ENCODE measurements at regions not wholly inside any gene's neighbourhood (a gene's known extent, or its start where the extent isn't known, plus 50 kb on each side); places are given as distances from the start of the nearest gene placed in this dataset.

DNA sequence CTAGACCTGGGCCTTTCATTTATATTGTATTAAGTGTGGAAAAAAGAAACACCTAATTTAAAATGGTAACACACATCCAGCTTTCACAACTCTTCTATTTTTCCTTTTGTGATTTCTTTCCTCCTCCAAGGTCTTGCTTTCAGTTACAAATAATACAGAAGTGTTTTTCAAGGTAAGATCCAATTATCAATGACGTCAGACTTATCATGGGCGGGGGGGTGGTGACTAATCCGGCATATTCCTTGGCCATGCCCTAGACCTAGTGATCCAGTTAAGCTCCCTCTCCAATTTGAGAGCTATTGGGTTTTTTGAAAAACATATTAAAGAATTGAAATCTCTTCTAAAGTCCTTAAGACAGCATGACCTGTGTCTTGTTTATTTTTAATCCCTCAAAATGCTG is 669.9 kb upstream of the NR5A2 start:
- no peak for DNase-seq

DNA sequence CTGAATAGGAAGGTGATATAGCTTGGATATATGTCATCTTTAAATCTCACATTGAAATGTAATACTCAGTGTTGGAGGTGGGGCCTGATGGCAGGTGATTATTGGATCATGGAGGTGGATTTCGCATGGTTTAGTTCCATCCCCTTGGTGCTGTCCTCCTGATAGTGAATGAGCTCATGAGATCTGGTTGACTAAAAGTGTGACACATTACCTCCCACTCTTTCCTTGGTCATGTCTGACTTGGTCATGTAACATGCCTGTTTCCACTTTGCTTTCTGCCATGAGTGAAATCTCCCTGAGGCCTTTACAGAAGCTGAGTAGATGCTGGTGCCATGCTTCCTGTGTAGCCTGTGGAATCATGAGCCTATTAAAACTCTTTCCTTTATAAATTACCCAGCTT is 664.5 kb upstream of the NR5A2 start:
- DNase-seq: no peak

DNA sequence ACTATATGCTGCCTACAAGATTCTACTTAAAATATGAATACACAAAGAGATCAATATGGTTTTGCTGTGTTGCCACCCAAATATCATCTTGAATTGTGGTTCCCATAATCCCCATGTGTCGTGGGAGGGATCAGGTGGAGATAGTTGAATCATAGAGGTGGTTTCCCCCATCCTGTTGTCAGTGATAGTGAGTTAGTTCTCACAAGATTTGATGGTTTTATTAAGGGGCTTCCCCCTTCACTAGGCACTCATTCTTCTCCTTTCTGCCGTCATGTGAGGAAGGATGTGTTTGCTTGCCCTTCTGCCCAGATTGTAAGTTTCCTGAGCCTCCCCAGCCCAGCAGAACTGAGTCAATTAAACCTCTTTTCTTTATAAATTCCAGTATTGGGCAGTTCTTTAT is 654.4 kb upstream of the NR5A2 start:
- no peak for DNase-seq

DNA sequence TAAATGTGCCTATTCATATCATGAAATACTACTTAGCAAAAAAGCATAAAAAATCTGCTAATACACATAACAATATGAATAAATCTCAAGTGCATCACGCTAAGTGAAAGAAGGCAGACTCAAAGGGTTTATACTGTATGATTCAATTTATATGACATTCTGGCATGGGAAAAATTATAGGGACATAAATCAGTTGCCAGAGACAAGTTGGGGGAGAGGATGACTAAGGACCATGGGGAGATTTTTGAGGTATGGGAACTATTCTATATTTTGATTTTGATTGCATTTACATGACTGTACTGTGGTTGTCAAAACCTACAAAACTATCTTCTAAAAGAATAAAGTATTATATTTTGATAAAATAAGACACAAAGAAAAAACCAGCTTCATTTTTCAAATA is 650.3 kb upstream of the NR5A2 start:
- no peak for DNase-seq

DNA sequence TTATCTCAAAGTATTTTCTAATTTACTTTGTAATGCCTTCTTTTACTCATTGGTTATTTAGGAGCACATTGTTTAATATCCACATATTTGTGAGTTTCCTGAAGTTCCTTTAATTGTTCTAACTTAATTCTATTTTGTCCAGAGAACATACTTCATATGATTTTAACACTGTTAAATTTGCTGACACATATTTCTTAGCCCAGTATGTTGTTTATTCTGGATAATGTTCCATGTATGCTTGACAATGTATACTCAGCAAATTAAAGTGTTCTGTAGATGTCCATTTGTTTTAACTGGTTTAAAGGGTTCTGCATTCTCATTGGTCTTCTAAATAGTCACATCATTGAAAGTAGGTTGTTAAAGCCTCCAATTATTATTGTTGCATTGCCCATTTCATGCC is 643.7 kb upstream of the NR5A2 start:
- DNase-seq: no peak

DNA sequence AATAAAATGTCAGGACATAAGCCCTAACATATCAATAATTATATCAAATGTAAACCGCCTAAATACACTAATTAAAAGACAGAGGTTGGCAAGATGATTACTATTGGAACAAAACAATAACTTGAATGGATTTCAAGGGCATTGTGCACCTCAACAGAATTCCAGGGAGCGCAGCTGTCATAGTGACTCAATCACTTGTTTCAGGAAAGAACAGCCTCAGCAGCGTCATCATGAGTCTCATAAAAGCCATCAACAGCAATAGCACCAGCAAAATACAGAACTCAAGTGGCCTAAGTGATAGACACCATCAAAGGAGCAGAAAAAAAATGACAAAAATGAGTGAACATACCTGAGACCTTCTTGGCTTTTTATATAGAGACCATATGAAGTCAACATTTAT is 632.7 kb upstream of the NR5A2 start:
- DNase-seq: no peak

DNA sequence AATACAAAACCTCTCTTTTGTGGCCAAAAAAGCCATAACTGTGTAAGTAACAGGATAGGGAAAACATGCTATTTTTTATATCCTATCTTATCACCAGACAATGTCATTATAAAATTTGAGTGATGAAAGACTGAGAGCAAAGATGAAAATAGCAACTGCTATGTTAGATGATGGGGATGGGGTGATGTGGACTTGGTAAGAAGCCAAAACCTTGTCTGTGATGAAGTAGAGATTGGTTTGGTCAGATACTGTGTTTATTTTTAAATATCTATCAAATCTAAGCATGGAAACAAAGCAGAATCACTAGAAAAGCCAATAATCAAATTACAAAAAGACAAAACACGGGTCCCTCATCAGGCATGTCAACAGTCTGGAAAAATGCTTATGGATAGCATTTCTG is 631.1 kb upstream of the NR5A2 start:
- DNase-seq: no peak

DNA sequence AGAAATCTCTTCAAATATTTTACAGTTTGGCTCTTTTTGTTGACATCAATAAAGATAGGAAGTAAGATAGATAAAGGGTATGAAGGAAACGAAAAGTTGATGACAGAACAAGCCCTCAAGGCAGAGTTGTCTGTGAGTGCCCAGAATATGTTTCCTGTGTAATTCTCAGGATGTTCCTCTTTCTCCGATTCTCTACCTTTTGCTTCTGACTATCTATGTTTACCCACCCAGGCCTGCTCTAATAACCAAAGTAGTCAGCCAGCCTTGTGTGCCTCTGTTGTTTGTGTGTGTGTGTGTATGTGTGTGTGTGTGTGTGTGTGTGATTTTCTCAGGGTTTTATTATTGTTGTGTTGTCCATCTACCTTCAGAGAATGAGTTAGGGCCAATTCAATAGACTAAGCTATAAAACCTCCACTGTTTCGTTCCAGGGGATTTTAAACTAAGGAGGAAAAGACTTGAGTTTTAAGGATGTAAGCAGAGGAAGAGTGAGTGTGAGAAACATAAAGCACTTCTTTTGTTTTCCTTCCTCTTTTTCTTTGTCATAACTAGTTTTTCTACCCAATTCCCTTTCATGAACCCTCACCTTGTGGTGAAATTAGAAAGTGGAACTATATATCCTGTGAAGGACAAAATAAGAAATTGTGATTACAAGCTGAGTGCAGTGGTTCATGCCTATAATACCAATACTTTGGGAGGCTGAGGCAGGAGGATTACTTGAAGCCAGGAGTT is 627.4 kb upstream of the NR5A2 start:
- DNase-seq: no peak

DNA sequence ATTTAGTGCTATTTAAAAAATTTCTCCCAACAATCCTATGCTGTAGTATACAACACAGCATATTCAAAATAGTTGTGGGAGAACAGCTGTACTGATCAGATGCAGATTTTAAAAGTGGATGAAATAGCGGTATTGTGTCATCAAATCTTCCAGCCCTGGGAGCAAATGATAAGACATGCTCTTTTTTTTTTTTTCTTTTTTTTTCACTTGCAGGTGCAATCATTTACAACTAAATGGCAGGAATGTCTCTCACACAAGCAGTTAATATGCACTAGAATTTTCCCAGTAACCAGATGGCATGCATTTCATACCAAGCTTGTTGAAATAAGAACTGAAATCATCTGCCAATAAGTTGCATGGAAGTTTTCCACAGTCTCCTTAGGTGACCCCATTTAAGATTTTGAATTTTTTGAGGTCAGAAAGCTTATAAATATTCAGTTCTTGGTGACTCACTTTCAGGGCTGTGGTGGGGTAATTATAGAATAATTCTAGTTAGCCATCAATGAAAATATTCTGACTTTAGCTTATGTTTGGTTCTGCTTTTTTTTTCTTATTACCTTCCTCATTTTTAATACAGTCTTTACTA is 623.9 kb upstream of the NR5A2 start:
- DNase-seq: no peak

DNA sequence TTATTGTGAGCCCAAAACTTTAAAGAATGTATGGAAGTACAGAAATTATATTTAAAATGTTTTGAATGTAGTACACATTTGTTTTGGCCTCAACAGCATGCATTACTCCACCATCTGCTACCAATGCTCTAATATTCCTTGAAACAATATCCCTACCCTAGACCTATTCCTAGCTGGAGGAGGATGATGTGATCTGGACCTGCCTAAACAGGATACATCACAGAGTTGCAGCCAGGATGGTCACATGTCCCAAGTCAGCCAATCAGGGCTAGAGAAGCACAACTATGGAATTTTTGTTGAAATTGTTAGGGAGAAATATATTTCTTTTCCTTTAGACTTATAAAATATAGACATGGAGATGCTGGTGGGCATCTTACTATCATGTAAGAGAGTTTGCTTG is 623.3 kb upstream of the NR5A2 start:
- no peak for DNase-seq

DNA sequence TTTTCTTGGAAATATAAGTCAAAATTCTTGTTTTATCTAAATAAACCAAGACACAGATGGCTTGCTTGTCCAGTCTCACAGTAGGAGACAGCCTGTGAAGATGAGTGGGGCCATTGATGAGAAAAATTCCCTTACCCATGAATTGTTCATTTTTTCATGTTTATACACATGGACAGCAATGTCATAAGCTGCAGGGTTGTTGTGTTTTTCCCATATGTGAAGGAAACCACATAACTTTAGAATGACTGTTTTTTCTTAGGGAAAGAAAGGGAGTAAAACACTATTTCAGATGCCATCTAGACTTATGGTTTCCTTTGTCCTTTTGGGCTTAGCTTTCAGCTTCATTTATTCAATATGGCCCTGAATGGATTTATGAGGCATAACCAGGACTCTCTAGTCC is 622.5 kb upstream of the NR5A2 start:
- no peak for DNase-seq

DNA sequence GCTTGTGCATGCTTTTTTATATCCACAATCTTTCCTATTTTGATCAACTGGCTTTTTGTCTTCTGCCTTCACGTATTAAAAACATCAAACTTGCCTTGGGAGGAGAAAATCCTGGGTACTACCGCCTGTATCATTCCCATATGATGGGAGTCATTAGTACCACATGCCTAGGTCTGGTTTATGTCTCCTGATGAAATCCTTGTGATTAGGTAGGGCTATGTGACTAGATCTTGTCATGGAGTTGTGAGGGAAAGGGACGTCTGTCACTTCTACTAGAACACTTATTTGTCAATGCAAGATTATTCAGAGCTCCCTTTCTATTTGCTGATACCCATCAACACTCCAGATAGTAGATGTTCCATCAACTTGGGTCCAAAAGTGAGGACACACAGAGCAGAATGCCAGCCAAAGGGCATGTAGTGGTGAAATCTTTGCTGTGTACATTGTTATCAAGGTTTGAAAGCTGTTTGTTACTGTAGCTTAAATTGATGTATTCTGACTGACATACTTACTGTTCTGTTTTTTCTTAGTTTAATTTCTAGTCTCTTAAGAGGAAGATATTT is 621.8 kb upstream of the NR5A2 start:
- DNase-seq: no peak

DNA sequence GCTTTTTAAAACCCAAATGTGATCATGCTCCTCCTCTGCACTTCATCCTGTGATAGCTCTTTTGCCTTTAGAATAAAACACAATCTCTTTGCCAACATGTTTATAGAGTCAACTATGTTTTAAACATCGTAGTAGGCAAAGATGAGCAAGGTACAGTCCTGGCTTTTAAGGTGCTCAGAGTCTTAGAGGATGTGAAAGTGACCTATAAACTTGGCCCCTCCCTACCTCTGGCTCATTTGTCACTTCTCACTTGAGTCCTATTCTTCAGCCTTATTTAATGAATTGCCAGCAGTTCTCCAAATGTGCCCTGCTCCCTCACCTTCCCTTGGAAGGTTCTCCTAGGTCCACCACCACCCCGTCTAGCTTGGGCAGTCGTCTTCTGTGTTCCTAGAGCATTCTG is 617.0 kb upstream of the NR5A2 start:
- DNase-seq: no peak

DNA sequence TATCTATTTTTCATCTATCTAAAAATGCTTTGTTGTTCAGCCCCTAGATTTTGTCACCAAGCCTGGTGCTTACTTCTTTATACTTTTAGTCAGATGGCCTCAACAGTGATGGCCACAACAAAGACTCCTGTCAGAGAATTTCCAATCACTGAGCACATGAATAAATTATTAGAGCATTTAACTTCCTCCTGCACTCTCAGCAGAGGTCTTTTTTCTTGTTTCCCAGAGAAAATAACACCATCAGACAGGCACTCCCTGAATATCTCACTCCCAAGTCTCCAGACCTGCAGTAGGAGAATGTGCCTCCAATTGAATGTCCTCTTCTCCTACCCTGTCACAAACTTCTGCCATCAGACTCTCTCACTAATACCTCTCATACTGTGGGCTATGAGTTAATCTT is 616.0 kb upstream of the NR5A2 start:
- no peak for DNase-seq

DNA sequence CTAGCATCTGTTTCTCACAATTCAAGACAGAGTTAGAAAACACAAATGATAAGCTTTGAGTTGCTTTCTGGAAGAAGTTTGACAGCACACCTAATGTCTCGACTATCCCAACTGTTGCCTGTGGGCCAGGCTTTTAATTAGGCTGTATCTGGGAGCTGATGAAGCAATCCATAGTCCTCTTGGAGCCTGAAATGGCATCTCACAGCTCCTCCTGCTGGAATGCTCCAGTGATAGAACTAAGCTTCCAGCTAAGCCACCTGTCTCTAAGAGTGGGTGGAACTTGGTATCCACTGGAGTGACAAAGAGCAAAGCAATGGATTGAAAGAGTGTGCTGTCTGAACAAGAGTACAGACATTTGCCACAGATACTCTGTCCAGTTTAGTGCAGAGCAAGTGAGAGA is 605.3 kb upstream of the NR5A2 start:
- no peak for DNase-seq

DNA sequence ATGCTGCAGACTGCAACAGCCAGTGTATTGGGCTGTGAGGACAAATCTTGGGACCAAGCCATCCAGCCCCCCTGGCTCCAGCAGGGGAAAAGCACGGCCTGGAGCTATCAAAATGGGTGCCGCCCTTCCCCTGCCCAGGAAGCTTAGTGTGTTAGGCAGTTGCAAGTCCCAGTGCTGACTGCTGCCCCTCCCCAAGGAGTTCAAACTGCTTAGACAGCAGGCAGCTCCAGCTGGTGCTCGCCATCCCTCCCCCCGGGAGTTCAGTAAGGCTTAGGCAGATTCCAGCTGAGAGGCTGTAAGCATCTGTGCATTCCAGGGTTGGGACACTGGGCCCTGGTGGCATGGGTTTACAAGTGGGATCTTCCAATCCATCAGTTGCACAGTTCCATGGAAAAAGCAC is 579.6 kb upstream of the NR5A2 start:
- no peak for DNase-seq

DNA sequence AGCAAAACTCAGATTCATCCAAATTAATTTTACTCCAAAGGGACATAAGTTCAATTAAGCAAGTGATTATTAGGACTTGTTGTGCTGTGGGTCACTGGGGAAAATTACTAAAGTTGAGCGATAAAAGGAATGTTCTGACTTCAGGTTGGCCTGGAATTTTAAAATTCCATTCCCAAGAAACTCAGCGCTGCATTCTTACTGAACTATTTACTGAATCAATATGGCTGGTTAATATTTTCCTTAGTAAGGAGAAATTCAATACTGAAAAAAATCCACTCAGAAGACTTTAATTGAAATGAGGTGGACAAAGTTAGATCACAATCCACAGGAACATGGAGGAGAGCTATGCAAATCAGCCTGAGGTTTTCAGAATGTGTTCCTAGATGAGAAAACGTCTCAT is 578.9 kb upstream of the NR5A2 start:
- DNase-seq: no peak

DNA sequence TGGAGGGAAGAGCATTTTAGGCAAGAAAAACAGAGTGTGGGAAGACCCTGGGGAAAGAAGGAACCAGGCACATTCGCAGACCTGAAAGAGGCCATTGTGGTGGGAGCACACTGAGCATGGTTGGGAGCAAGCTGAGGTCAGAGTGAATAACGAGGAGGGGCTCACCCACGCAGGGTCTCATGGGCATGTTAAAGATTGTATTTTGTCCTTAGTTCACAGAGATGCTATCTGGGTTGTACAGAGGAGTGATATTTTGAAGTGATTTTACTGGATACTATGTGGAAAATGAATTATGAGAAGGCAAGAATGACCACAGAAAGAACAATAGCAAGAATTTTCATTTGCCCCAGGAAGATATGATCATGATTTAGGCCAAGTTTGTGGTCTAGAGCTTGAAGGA is 578.3 kb upstream of the NR5A2 start:
- DNase-seq: no peak

DNA sequence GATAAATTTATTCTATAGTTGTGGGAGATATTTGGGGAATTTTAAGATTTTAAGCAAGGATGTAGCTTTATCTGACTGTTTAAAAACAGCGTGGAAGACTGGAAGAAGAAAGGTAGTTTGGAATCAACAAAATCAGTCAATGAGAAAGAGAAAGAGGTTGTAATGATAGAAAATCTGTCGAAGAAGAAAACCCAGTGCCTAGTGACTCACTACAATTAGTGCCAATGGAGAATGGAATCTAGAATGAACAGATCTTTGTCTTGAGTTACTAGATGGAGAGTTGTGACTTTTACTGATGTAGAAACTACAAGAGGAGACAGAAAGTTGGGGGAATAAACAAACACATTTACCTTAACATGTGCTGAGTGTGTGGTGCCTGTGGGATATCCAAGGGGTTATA is 577.8 kb upstream of the NR5A2 start:
- DNase-seq: no peak

DNA sequence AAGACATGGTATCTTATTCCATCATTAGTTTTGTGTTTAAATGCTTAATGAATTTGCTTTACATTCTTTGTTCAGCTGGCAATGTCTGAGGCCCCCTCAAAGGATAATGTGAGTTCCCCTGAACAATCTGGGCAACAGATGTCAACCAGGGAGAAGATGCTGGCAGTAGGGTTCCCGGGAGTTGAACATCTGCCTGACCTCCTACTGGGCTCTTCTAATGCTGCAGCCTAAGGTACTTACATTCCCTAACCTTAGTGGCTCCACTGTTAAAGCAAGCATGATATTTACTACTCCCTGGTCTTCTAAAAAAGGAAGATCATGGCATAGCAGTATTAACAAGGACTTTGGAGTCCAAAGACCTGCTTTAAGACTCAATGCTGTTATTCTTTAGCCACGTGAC is 574.9 kb upstream of the NR5A2 start:
- no peak for DNase-seq

DNA sequence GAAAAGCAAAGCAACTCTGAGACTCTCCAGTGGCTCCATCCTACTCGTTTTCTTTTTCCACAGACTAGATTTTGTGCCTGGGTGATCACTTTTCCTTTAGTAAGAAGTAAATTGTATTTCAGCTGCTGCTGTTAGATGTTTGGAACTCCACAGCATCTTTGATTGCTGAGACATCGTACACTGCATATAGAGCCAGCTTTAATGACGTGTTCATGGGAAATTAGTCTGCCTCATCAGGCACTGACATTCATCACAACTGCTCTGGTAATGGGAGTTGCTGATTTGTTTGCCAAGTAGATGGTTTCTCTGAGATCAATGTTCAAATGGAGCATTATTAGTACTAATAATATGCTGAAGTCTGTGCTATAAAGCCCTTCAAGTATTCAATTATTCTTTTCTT is 573.8 kb upstream of the NR5A2 start:
- no peak for DNase-seq

DNA sequence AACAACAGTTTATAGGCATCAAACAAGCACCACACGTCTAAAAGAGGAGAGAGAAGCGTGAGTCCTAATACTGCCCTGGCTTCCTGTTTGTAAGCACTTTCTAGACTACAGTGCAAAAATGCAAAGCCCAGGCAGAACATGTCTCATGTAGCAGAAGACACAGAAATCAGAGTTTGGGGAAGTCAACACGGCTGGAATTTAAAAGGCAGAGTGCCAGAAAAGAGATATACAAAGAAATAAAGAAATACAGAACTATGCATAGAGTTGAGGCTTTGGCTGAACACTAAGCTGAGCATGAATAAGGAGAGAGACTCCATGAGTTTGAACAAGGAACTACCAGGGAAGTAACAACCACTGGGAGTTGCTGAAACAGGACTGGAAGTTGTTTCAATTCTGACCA is 566.6 kb upstream of the NR5A2 start:
- DNase-seq: no peak

DNA sequence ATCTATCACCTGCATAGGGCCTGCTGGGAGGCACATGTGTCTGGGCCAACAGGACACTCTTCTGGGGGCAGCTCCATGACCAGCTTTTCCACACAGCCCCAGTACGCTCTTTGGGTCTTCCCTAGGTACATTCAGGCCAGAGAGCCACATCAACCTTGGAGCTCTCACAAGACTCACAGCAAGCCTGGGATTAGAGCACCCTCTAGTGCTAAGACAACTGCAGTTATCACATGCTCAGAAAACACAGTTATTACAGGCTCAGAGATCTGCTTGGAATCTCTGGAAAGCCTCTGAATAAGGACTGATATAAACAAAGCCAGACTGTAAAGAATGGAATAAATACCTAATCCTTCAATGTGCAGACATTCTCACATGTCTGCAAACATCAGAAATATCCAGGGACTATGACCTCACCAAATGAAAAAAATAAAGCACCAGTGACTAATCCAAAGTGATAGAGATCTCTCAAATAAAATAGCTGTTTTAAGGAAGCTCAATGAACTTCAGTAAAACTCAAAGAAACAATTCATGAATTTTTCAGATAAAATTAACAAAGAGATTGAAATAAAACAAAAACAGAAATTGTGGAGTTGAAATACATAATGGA is 563.9 kb upstream of the NR5A2 start:
- DNase-seq: no peak

DNA sequence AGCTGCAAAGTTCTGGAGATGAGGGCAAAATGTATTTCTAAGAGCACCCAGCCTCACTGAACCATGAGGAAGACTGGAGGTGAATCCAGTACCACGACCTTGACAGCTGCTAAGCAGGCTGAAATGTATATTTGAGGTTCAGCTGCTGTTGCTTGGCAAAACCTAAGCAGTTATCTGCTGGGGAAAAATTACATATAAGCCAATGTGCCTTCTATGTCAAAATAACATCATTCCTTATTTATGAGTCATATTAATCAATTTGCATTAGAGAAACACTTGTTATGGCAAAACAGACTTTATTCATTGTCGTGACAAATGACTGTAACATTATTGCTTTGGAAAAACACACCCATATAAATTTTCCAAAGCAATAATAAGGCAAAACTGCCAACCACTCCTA is 560.5 kb upstream of the NR5A2 start:
- no peak for DNase-seq

DNA sequence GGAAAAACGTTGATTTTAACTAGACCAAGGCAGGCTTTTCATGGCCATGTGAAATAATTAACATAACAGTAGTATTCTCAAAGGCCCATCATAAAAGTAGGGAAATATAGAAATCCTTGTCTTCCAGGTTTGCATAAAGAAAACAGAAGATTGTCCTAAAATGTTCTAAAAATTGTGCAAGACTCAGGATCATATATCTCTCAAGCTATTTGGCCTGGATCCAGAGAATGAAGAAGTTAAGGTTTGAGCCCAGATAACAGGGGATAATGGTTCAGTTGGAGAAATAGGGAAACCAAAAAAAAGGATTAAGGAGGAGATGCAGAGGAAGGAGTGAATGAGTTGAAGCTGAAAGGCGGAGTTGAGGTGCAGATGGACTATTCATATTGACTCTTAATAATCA is 555.5 kb upstream of the NR5A2 start:
- DNase-seq: no peak
